Osteoblast (primary cell): ENCODE measurements at regions not wholly inside any gene's neighbourhood (a gene's known extent, or its start where the extent isn't known, plus 50 kb on each side); places are given as distances from the start of the nearest gene placed in this dataset.

Experiments
- DNase-seq: peaks from one replicate; pipeline ENCODE4 v3.0.0; 2011; ENCODE audit warnings: low spot score, mixed read lengths; ENCODE audit not compliant: insufficient read length; ENCODE audit errors: missing footprints
- H2AFZ ChIP-seq: 2 replicates; pipeline ENCODE4 v1.6.0; 2011; ENCODE audit warnings: mild to moderate bottlenecking, low read length
- H3K27ac ChIP-seq: 2 replicates; pipeline ENCODE4 v1.5.1; 2011; ENCODE audit warnings: mild to moderate bottlenecking, low read depth, low read length, moderate library complexity
- H3K27me3 ChIP-seq: 2 replicates; pipeline ENCODE4 v1.6.0; 2012; ENCODE audit warnings: mild to moderate bottlenecking, control low read depth, inconsistent platforms, low read length, moderate library complexity; ENCODE audit not compliant: insufficient read depth
- H3K36me3 ChIP-seq: 2 replicates; pipeline ENCODE4 v1.5.1; 2011; ENCODE audit warnings: mild to moderate bottlenecking, low read length, control low read depth, moderate library complexity; ENCODE audit not compliant: insufficient read depth
- H3K4me1 ChIP-seq: 2 replicates; pipeline ENCODE4 v1.5.1; 2011; ENCODE audit warnings: mild to moderate bottlenecking, low read length, control low read depth, moderate library complexity; ENCODE audit not compliant: insufficient read depth
- H3K4me2 ChIP-seq: 2 replicates; pipeline ENCODE4 v1.6.0; 2011; ENCODE audit warnings: mild to moderate bottlenecking, low read length; ENCODE audit not compliant: insufficient read depth
- H3K4me3 ChIP-seq: fragments of 200-600 bp; sonication (generic); 3 replicates; pipeline ENCODE4 v1.5.1; 2012; ENCODE audit warnings: mild to moderate bottlenecking, low read length, inconsistent platforms; ENCODE audit not compliant: insufficient read depth
- H3K79me2 ChIP-seq: 2 replicates; pipeline ENCODE4 v1.6.0; 2012; ENCODE audit warnings: mild to moderate bottlenecking, low read length, control low read depth, inconsistent platforms; ENCODE audit not compliant: insufficient read depth
- H3K9me3 ChIP-seq: 2 replicates; pipeline ENCODE4 v1.5.1; 2011; ENCODE audit warnings: low read depth, low read length, control low read depth
- H4K20me1 ChIP-seq: 2 replicates; pipeline ENCODE4 v1.6.0; 2012; ENCODE audit warnings: mild to moderate bottlenecking, low read length, control low read depth; ENCODE audit not compliant: insufficient read depth
- TF ChIP-seq, protein P1 (sequence below): IDR thresholded peaks from 2 replicates; pipeline ENCODE4 v1.5.1; 2011; ENCODE audit warnings: mild to moderate bottlenecking, low read depth, low read length, moderate library complexity; ENCODE audit errors: extremely low read depth

DNA sequence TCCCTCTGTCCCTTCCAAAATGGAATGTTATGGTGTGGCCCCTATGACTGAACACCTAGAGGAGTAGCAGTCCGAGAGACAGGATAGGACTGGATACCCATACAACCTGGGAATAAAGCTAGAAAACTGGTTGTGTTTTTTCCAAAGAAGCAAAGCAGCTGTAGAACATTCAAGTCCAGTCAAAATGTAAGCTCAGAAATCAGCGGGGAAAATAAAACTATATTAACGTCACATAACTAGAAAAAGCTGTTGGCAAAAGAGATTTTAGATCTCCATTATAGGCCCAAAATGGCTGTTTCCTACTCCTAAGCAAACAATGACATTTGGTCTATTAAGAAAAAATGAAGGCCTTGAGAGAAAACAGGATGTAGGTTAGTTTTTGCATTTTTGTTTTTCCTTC is 177.7 kb downstream of the PTN start:
- H3K27ac ChIP-seq, result no peak overlapping the region

DNA sequence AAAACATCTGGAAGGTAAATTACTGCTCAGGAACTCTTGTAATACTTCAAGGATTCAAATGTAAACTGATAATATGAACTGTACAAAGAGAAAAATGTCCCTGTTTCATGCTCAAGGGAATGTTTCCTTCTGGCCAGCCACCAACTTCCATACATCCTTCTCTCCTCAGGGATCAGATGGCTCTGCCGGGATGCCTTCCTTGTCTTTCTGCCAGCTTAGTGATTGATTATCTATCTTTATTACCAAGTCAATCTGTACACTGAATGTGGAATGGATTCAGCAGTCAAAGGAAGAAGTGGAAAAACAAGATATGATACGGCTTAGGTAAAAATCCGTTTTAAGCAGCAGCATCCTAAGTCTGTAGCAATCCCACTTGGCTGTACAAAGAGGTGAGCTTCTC is 178.3 kb downstream of the PTN start:
- H3K27ac ChIP-seq, result no peak overlapping the region
- H2AFZ ChIP-seq, result no peak overlapping the region
- no peaks in the 10 kb centered on the region for H3K36me3 ChIP-seq
- no peaks in the 10 kb centered on the region for H3K27me3 ChIP-seq
- H3K4me1 ChIP-seq, result peaks cover 2% of the 10 kb centered on the region
- H3K9me3 ChIP-seq, result no peaks in the 10 kb centered on the region
- no peak for DNase-seq
- TF ChIP-seq, protein P1, sequence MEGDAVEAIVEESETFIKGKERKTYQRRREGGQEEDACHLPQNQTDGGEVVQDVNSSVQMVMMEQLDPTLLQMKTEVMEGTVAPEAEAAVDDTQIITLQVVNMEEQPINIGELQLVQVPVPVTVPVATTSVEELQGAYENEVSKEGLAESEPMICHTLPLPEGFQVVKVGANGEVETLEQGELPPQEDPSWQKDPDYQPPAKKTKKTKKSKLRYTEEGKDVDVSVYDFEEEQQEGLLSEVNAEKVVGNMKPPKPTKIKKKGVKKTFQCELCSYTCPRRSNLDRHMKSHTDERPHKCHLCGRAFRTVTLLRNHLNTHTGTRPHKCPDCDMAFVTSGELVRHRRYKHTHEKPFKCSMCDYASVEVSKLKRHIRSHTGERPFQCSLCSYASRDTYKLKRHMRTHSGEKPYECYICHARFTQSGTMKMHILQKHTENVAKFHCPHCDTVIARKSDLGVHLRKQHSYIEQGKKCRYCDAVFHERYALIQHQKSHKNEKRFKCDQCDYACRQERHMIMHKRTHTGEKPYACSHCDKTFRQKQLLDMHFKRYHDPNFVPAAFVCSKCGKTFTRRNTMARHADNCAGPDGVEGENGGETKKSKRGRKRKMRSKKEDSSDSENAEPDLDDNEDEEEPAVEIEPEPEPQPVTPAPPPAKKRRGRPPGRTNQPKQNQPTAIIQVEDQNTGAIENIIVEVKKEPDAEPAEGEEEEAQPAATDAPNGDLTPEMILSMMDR, result no peak
- H3K79me2 ChIP-seq, result no peaks in the 10 kb centered on the region
- no peak overlapping the region for H3K4me3 ChIP-seq
- no peak overlapping the region for H3K4me2 ChIP-seq
- H4K20me1 ChIP-seq, result no peaks in the 10 kb centered on the region

More for the DNA sequence above, 177.7 kb downstream of the PTN start:
- no peaks in the 10 kb centered on the region for H3K79me2 ChIP-seq
- no peaks in the 10 kb centered on the region for H3K27me3 ChIP-seq
- DNase-seq, result no peak
- no peak overlapping the region for H2AFZ ChIP-seq
- no peaks in the 10 kb centered on the region for H4K20me1 ChIP-seq
- H3K4me2 ChIP-seq, result no peak overlapping the region
- H3K4me3 ChIP-seq, result no peak overlapping the region
- peaks cover 2% of the 10 kb centered on the region for H3K4me1 ChIP-seq
- no peaks in the 10 kb centered on the region for H3K36me3 ChIP-seq
- TF ChIP-seq, protein P1, result no peak
- H3K9me3 ChIP-seq, result no peaks in the 10 kb centered on the region

DNA sequence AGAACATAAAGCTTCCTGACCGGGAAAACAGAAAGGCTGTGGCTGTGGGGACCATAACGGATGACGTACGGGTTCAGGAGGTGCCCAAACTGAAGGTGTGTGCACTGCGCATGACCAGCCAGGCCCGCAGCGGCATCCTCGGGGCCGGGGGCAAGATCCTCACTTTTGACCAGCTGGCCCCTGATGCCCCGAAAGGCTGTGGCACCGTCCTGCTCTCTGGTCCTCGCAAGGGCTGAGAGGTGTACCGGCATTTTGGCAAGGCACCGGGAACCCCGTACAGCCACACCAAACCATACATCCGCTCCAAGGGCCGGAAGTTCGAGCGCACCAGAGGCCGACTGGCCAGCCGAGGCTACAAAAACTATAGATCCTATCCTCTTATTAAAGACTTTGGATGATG is 179.3 kb downstream of the PTN start:
- Histone ChIP-seq H3K4me2 (no peak overlapping the region), H3K27me3 (no peaks in the 10 kb centered on the region), H2AFZ (no peak overlapping the region), H3K4me1 (peaks cover under 1% of the 10 kb centered on the region), H3K4me3 (no peak overlapping the region), H3K36me3 (no peaks in the 10 kb centered on the region), H3K9me3 (no peaks in the 10 kb centered on the region), H4K20me1 (no peaks in the 10 kb centered on the region), H3K79me2 (no peaks in the 10 kb centered on the region), H3K27ac (no peak overlapping the region)
- TF ChIP-seq, protein P1, result no peak
- DNase-seq, result no peak

DNA sequence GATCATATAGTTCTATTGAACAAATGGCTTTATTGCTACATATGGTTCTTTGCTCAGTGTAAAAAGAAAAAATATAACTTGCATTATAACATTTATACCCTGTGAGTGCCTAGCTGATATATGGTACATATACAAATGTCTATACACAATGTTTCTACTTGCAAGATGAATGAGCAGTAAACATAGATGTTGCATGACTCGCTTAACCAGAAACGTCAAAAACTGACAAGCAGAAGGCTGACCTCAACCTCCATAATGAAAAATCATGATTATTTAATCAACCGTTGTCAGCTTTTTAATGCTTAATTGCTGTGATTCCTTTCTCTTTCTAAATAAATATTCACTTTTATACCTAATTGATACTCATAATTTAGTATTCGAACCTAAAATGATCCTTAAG is 183.3 kb downstream of the PTN start:
- no peak overlapping the region for H3K27ac ChIP-seq
- H3K9me3 ChIP-seq, result no peaks in the 10 kb centered on the region
- no peak overlapping the region for H2AFZ ChIP-seq
- no peak for DNase-seq
- H3K36me3 ChIP-seq, result no peaks in the 10 kb centered on the region
- no peaks in the 10 kb centered on the region for H3K79me2 ChIP-seq
- no peaks in the 10 kb centered on the region for H3K27me3 ChIP-seq
- H3K4me2 ChIP-seq, result no peak overlapping the region
- H3K4me1 ChIP-seq, result no peaks in the 10 kb centered on the region
- H3K4me3 ChIP-seq, result no peak overlapping the region
- TF ChIP-seq, protein P1, result no peak
- H4K20me1 ChIP-seq, result no peaks in the 10 kb centered on the region
